ENCODE measurements at regions not wholly inside any gene's neighbourhood (a gene's known extent, or its start where the extent isn't known, plus 50 kb on each side); places are given as distances from the start of the nearest gene placed in this dataset.
A peak's percentile ranks its signal among the peaks of the same experiment; 100 is the strongest.

DNA sequence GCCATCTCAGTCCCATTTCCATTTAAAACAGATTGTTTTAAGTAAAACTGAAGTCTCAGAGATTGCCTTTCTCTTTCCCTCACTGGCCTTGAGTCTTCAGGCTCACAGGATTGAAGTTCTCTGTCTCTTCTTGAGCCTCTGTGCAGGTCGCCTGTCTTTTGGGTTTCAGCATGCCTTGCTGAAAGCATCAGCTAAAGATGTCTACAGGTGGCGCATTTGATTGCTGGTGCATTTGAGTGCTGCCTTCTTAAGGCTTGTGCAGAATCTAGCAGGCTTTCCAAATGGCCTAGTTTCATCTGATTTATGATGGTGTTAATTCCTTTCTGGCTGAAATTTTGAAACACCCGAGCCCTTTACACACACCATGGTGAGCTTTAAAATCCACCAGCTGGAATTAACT is 1062.2 kb upstream of the FBXO33 start:
- no peak for DNase-seq (ENCODE audit: low read depth)

DNA sequence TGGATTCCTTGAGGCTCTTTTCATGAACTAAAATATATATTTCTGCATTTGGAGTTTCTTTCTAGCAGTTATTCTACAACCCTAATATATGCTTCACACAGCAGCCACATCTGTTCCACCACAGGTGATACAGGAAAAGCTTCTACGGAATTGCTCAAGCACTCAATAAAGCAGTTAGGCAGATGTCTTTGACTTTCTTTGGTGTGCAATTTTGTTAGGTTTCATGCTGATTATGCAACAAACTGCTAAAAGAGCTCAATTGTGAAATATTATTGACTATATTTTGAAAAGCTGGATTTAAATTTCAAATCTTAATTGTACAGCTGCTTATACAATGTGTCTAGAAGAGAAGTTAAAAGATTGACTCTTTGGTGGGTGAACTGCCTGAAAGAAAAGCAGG is 1055.6 kb upstream of the FBXO33 start:
- no peak for DNase-seq (ENCODE audit: low read depth)

GRCh38 chr14:40485688-40486087 is 1053.5 kb upstream of the FBXO33 start:
- no peak for DNase-seq (ENCODE audit: low read depth)

DNA sequence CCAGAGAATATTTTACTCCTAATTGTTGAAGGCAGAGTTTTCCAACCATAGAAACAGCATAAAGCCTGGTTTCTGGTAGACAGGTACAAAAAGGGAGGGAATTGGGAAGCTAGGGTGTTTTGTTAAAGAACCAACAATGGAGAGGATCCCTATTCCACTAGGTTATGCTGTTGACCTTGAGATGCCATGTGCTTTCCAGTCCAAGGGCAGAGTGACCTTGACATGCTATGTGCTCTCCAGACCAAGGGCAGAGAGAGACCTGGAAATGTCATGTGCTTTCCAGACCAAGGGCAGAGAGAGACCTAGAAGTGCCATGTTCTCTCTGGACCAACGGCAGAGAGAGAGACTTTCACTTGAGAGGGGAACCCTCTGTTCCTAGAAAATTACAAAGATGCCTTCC is 1043.8 kb upstream of the FBXO33 start:
- no peak for DNase-seq (ENCODE audit: low read depth)

DNA sequence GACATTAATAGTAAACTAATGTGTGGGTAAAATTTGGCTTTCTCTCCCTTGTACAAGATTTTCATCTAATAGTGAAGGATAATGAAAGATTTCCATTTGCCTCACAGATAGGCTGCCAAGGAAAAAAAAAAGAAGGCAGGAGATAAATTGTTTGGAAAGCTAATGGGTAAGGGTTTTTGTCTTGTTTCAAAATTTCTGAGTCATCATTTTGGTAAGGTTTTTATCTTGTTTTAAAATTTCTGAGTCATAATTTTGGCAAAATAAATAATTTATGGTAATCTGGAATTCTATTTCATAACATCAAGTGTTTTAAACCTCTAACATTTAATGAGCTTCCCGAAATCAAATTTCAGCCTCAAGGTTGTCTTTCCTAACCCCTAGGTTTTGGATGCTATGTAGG is 1035.7 kb upstream of the FBXO33 start:
- DNase-seq (ENCODE audit: low read depth), result no peak

DNA sequence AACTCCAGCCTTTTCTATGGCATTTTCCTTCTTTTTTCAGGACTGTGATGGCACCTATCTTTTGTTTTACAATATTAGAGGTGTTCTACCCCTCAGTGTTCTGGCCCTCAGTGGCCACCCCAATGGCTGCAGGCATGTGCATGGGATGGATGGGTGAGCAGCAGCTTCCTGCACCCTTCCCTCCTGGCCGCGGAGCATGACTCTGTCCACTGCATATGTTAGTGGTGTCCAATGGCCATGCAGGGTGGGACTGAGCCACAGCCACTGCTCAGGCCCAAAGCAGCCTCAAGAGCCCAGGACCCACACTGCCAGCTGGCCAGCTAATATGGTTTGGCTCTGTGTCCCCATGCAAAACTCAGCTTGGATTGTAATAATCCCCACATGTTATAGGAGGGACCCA is 1032.3 kb upstream of the FBXO33 start:
- DNase-seq (ENCODE audit: low read depth), result no peak

- DNase-seq (ENCODE audit: low read depth), result no peak
Observed at GRCh38 chr14:40463886-40464285, 1031.7 kb upstream of the FBXO33 start.

GRCh38 chr14:40452674-40453073 is 1020.4 kb upstream of the FBXO33 start:
- DNase-seq (ENCODE audit: low read depth), result no peak

DNA sequence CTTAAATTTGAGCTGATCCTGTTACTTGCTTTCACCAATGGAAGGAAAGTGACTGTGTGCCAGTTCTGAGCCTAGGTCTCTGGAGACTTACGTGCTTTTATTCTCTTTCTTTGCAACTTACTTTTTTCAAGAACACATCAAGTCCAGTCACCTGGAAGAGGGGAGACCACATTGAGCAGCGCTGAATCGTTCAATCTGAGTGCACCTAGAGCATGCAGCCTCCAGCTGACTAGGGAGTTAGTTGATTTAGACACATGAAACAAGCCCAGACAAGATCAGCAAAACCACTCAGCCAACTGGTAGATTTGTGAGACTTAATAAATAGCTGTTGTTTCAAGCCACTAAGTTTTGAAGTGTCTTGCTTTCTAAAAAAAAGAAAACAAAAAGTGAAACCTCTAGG is 1014.8 kb upstream of the FBXO33 start:
- no peak for DNase-seq (ENCODE audit: low read depth)

DNA sequence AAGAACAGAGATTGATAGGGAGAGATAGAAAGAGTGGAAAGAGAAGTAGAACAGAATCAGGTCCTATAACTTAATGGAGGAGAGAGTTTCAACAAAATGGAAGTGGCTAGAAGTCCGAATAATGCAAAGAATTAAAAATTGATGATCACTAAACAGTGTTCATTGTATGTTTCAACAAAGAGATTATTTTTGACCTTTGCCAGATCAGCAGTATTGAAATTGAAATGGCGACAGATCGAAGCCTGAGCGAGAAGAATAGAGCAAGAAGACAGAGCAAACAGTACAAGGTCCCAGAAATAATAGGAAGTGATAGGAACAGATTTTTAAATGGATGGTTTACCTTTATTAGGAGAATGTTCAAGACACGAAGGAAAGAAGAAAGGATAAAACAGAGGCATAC is 1012.8 kb upstream of the FBXO33 start:
- DNase-seq (ENCODE audit: low read depth), result no peak

GRCh38 chr14:40436551-40436950 is 1004.3 kb upstream of the FBXO33 start:
- DNase-seq (ENCODE audit: low read depth), result no peak

DNA sequence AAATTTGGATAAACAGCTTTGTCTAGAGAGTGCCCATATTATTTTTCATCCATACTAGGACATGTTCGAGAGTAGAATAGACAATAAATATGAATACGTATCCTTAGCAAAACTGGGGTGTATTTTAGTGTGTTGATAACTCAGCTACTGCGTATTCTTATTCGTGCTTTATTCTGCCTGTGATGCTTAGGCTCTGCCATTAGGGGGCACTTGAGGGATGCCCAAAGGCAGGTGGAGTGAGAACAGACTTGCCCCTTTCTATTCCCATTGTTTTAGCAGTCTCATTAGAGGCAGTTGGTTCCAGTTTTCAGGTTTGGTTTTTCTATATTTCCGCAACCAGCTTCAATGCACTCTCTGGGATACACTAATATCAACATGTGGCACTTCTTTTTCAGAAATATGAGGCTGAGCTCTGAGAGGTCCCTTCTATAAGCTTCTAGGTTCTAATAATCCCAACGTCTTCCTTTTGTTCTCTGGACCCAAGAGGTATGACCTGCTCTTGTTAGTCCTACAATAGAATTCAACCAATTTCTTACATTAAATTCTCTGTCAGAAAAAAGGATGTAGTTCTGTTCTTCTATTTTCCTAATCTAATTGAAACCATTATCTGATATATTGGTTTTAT is 985.7 kb upstream of the FBXO33 start:
- DNase-seq (ENCODE audit: low read depth), result peak; percentile 1

GRCh38 chr14:40416565-40416964 is 984.3 kb upstream of the FBXO33 start:
- DNase-seq (ENCODE audit: low read depth), result no peak

DNA sequence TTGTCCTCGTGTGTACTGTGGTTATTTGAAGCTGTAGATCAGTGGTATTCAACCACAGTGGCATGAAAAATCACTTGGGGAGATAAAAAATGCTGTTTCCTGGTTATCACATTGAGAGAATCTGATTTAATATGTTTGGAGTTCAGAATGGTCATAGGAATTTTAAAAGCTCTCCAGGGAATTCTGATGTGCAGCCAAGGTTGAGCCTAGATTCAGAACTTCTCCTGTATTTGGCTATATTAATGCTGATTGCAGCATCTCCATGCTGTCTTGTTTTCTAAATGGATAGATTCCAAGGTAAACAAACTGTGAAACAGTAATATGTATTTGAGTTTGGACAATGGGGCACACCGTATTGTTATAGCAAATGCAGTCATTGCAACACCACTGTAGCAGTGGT is 982.2 kb upstream of the FBXO33 start:
- no peak for DNase-seq (ENCODE audit: low read depth)

- DNase-seq (ENCODE audit: low read depth), result no peak
Observed at GRCh38 chr14:40413136-40413535, 980.9 kb upstream of the FBXO33 start.

DNA sequence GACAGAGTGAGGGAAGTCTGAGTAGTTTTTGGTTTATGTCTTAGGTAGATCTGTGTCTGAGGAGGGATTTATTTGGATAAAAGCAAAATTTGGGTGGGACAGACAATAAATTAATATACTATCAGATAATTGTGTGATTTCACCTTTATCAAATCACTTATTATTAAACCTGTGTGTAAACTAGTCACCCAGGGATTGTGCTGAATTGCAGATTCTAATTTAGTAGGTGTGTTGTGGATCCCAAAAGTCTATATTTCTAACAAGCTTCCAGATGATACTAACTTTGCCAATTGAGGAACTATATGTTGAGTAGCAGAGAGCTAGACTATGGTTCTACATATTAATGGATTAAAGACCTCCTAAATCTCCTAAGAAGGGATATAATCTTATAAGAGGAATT is 978.5 kb upstream of the FBXO33 start:
- no peak for DNase-seq (ENCODE audit: low read depth)

DNA sequence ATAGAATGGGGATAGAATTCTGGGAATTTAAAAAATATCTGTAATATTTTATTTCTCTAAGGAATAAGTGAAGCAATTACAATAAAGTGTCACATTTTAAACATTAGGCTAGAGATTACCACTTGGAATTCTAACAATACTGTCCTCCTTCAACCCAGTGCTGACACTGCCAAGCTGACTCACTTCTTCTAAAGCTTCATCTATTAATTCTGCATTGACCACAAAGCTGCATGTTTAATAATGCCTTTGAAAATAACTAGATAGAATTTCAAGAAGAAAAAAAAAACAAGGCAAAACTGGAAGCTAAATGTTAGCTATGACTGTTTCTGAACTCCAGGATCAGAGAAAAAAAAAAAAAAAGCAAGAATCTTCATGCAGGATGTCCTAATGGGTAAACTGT is 970.7 kb upstream of the FBXO33 start:
- no peak for DNase-seq (ENCODE audit: low read depth)

DNA sequence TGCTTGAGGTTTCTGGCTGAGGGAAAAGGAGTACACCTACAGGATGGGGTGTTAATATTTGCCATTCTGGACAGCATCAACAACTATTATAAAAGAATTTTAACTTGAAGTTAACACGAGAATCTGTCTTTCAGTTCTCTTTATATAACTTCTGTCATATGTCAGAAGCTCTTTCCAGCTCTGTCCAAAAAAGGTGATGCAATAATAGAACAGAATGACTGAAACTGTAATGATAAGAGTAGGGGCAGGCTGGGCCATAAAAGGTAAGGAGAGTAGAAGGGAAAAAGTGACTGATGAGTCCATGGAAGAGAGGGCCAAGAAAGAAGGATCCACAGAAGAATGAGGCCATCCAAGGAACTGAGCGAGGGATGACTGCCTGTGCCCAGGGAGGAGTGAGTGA is 966.7 kb upstream of the FBXO33 start:
- DNase-seq (ENCODE audit: low read depth), result no peak

GRCh38 chr14:40394634-40395340 is 962.6 kb upstream of the FBXO33 start:
- DNase-seq (ENCODE audit: low read depth), result no peak

DNA sequence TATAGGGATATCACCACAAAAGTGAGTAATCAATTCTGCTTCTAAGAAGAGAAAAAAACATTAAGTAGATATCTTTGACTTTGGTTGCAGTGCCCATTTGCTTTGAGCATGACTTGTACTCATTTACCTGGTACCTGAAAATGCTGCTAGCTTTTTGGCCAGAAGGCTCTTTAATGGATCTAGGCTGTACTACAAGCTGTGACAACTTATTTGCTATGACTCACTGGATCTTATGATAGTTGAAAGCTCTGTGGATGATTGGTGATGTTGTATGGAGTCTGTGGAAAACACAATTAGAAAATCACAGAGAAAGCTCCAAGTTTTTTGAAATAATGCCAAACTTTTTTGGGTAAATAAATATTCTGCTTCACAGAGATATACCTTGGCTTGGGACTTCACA is 960.9 kb upstream of the FBXO33 start:
- DNase-seq (ENCODE audit: low read depth), result no peak

DNA sequence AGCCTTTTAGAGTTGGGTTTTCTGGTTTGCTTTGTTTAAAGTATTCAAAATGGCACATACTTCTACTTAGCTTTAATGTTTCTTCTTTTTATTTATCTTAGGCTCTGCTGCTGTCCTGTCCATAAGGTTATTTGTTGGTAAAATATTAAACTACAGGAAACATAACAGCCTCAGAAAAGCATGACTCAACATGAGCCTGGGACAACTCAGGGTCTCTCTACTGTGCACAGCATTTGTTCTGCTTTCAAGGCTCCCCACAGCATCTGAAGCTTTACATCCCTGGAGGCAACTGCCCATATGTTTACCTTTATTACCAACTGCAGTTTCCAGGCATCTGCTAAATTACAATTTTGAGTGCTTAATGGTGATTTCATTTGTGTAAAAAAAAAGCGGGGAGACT is 954.2 kb upstream of the FBXO33 start:
- DNase-seq (ENCODE audit: low read depth), result no peak

GRCh38 chr14:40374221-40374620 is 942.0 kb upstream of the FBXO33 start:
- DNase-seq (ENCODE audit: low read depth), result no peak

- no peak for DNase-seq (ENCODE audit: low read depth)
Observed at GRCh38 chr14:40371011-40371410, 938.8 kb upstream of the FBXO33 start.

- DNase-seq (ENCODE audit: low read depth), result no peak
Observed at GRCh38 chr14:40368314-40368713, 936.1 kb upstream of the FBXO33 start.
